Astrocyte (in vitro differentiated cells and primary cell): ENCODE measurements at regions not wholly inside any gene's neighbourhood (a gene's known extent, or its start where the extent isn't known, plus 50 kb on each side); places are given as distances from the start of the nearest gene placed in this dataset.

ENCODE experiments used
- DNase-seq: peaks from one replicate; pipeline ENCODE4 v3.0.0-alpha.2; 2010; ENCODE audit warnings: low read depth
- FAIRE-seq: peaks from 2 replicates; lab custom pipeline; 2011; peaks lifted over from hg19 to GRCh38; lab: Jason Lieb, UNC
- H2AFZ ChIP-seq: 2 replicates; pipeline ENCODE4 v1.6.0; 2012; ENCODE audit warnings: low read depth, low read length, inconsistent platforms
- H3K27ac ChIP-seq: 2 replicates; pipeline ENCODE4 v1.5.1; 2011; ENCODE audit warnings: low read depth, low read length, inconsistent platforms
- H3K27me3 ChIP-seq: 2 replicates; pipeline ENCODE4 v1.6.0; 2011; ENCODE audit warnings: low read length, inconsistent platforms; ENCODE audit not compliant: insufficient read depth
- H3K36me3 ChIP-seq: 2 replicates; pipeline ENCODE4 v1.5.1; 2011; ENCODE audit warnings: low read length, inconsistent platforms; ENCODE audit not compliant: insufficient read depth
- H3K4me1 ChIP-seq: 2 replicates; pipeline ENCODE4 v1.5.1; 2011; ENCODE audit warnings: low read length, inconsistent platforms; ENCODE audit not compliant: insufficient read depth
- H3K4me2 ChIP-seq: 2 replicates; pipeline ENCODE4 v1.6.0; 2012; ENCODE audit warnings: low read length, inconsistent platforms
- H3K4me3 ChIP-seq: 2 replicates; pipeline ENCODE4 v1.5.1; 2011; ENCODE audit warnings: low read depth, mild to moderate bottlenecking, low read length, inconsistent platforms; ENCODE audit not compliant: insufficient read depth
- H3K79me2 ChIP-seq: 2 replicates; pipeline ENCODE4 v1.6.0; 2012; ENCODE audit warnings: mild to moderate bottlenecking, low read length, inconsistent platforms; ENCODE audit not compliant: insufficient read depth
- H3K9ac ChIP-seq: 2 replicates; pipeline ENCODE4 v1.6.0; 2012; ENCODE audit warnings: mild to moderate bottlenecking, low read length, inconsistent platforms
- H3K9me3 ChIP-seq: 2 replicates; pipeline ENCODE4 v1.5.1; 2012; ENCODE audit warnings: low read depth, mild to moderate bottlenecking, low read length, inconsistent platforms; ENCODE audit not compliant: insufficient read depth
- H4K20me1 ChIP-seq: 2 replicates; pipeline ENCODE4 v1.6.0; 2012; ENCODE audit warnings: low read length, inconsistent platforms; ENCODE audit not compliant: insufficient read depth
- H3K27ac Mint-ChIP-seq: one replicate; pipeline ENCODE4 v1.8.0; 2021; ENCODE audit warnings: mild to moderate bottlenecking, mixed read lengths; ENCODE audit not compliant: unreplicated experiment
- H3K27me3 Mint-ChIP-seq: one replicate; pipeline ENCODE4 v1.8.0; 2021; ENCODE audit warnings: low read depth, mixed read lengths; ENCODE audit not compliant: unreplicated experiment
- H3K36me3 Mint-ChIP-seq: one replicate; pipeline ENCODE4 v1.8.0; 2021; ENCODE audit warnings: low read depth, mixed read lengths; ENCODE audit not compliant: unreplicated experiment
- H3K4me1 Mint-ChIP-seq: one replicate; pipeline ENCODE4 v1.8.0; 2021; ENCODE audit warnings: low read depth, mixed read lengths; ENCODE audit not compliant: unreplicated experiment
- H3K4me3 Mint-ChIP-seq: one replicate; pipeline ENCODE4 v1.8.0; 2021; ENCODE audit warnings: mild to moderate bottlenecking, moderate library complexity, mixed read lengths; ENCODE audit not compliant: unreplicated experiment
- H3K9me3 Mint-ChIP-seq: one replicate; pipeline ENCODE4 v1.8.0; 2021; ENCODE audit warnings: mild to moderate bottlenecking, mixed read lengths; ENCODE audit not compliant: unreplicated experiment
- CTCF ChIP-seq: IDR thresholded peaks from 2 replicates; pipeline ENCODE4 v1.5.1; 2011; ENCODE audit warnings: low read depth, mild to moderate bottlenecking, inconsistent platforms, low read length, moderate library complexity; ENCODE audit not compliant: insufficient read depth
- EZH2 ChIP-seq: IDR thresholded peaks from 2 replicates; pipeline ENCODE4 v1.6.1; 2012; ENCODE audit warnings: mild to moderate bottlenecking, low read length, inconsistent platforms; ENCODE audit not compliant: insufficient read depth

- Mint-ChIP-seq H3K36me3 (peaks cover 6% of the 10 kb centered on the region), H3K27me3 (peaks cover 3% of the 10 kb centered on the region), H3K27ac (peak overlapping the region; percentile 88), H3K4me3 (no peak overlapping the region), H3K4me1 (peaks cover 39% of the 10 kb centered on the region), H3K9me3 (peaks cover 18% of the 10 kb centered on the region)
- no peaks in the 10 kb centered on the region for H3K27me3 ChIP-seq
- H3K4me3 ChIP-seq: peak overlapping the region; percentile 7
- H3K9me3 ChIP-seq: peaks cover 6% of the 10 kb centered on the region
- H2AFZ ChIP-seq: no peak overlapping the region
- peak overlapping the region; percentile 79 for H3K4me2 ChIP-seq
- FAIRE-seq: peak; percentile 32
- peak; percentile 92 for DNase-seq
- H3K9ac ChIP-seq: peak overlapping the region; percentile 27
- TF ChIP-seq CTCF (no peak), EZH2 (no peak)
- H4K20me1 ChIP-seq: no peaks in the 10 kb centered on the region
- H3K27ac ChIP-seq: peak overlapping the region; percentile 66
- no peaks in the 10 kb centered on the region for H3K36me3 ChIP-seq
- no peaks in the 10 kb centered on the region for H3K79me2 ChIP-seq
- peaks cover 49% of the 10 kb centered on the region for H3K4me1 ChIP-seq
Measured at GRCh38 chr15:70508561-70509281, 254.6 kb downstream of the UACA start.

GRCh38 chr15:70507772-70508371, 255.5 kb downstream of the UACA start:
- H3K27ac Mint-ChIP-seq: peak overlapping the region; percentile 88
- no peaks in the 10 kb centered on the region for H3K36me3 ChIP-seq
- H3K9me3 Mint-ChIP-seq: peaks cover 18% of the 10 kb centered on the region
- peaks cover 6% of the 10 kb centered on the region for H3K36me3 Mint-ChIP-seq
- no peak for FAIRE-seq
- H3K27ac ChIP-seq: peak overlapping the region; percentile 25
- no peak overlapping the region for H2AFZ ChIP-seq
- H3K4me1 Mint-ChIP-seq: peaks cover 42% of the 10 kb centered on the region
- no peak overlapping the region for H3K4me3 Mint-ChIP-seq
- TF ChIP-seq EZH2 (no peak), CTCF (no peak)
- peaks cover 49% of the 10 kb centered on the region for H3K4me1 ChIP-seq
- no peaks in the 10 kb centered on the region for H3K79me2 ChIP-seq
- peak; percentile 73 for DNase-seq
- peak overlapping the region; percentile 79 for H3K4me2 ChIP-seq
- peak overlapping the region; percentile 27 for H3K9ac ChIP-seq
- peaks cover 6% of the 10 kb centered on the region for H3K27me3 Mint-ChIP-seq
- H3K27me3 ChIP-seq: no peaks in the 10 kb centered on the region
- no peak overlapping the region for H3K4me3 ChIP-seq
- H4K20me1 ChIP-seq: no peaks in the 10 kb centered on the region
- H3K9me3 ChIP-seq: peaks cover 6% of the 10 kb centered on the region
